HL-60 (cell line): ENCODE measurements at regions not wholly inside any gene's neighbourhood (a gene's known extent, or its start where the extent isn't known, plus 50 kb on each side); places are given as distances from the start of the nearest gene placed in this dataset.

Experiments
- CTCF ChIP-seq: IDR thresholded peaks from one replicate; pipeline ENCODE4 v1.5.1; 2011; ENCODE audit warnings: low read length, control low read depth, inconsistent platforms; ENCODE audit not compliant: insufficient read depth
- TF ChIP-seq, protein P1 (sequence below): IDR thresholded peaks from 2 replicates; pipeline ENCODE4 v1.6.1; 2012; ENCODE audit warnings: low read depth; ENCODE audit not compliant: insufficient replicate concordance

- TF ChIP-seq CTCF, result no peak
- TF ChIP-seq, protein P1, sequence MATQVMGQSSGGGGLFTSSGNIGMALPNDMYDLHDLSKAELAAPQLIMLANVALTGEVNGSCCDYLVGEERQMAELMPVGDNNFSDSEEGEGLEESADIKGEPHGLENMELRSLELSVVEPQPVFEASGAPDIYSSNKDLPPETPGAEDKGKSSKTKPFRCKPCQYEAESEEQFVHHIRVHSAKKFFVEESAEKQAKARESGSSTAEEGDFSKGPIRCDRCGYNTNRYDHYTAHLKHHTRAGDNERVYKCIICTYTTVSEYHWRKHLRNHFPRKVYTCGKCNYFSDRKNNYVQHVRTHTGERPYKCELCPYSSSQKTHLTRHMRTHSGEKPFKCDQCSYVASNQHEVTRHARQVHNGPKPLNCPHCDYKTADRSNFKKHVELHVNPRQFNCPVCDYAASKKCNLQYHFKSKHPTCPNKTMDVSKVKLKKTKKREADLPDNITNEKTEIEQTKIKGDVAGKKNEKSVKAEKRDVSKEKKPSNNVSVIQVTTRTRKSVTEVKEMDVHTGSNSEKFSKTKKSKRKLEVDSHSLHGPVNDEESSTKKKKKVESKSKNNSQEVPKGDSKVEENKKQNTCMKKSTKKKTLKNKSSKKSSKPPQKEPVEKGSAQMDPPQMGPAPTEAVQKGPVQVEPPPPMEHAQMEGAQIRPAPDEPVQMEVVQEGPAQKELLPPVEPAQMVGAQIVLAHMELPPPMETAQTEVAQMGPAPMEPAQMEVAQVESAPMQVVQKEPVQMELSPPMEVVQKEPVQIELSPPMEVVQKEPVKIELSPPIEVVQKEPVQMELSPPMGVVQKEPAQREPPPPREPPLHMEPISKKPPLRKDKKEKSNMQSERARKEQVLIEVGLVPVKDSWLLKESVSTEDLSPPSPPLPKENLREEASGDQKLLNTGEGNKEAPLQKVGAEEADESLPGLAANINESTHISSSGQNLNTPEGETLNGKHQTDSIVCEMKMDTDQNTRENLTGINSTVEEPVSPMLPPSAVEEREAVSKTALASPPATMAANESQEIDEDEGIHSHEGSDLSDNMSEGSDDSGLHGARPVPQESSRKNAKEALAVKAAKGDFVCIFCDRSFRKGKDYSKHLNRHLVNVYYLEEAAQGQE, result no peak
These were observed 66.0 kb upstream of the SLC14A2 start for GRCh38 chr18:45549290-45549689.
